K562 (cell line): ENCODE measurements at regions not wholly inside any gene's neighbourhood (a gene's known extent, or its start where the extent isn't known, plus 50 kb on each side); places are given as distances from the start of the nearest gene placed in this dataset.

ENCODE experiments used
- ADNP ChIP-seq: fragments of 200-800 bp; sonication (Bioruptor generic); IDR thresholded peaks from 2 replicates; pipeline ENCODE4 v1.6.1; 2016; ENCODE audit warnings: missing genetic modification characterization, missing compliant biosample characterization
- ARHGAP35 ChIP-seq: fragments of 450-650 bp; IDR thresholded peaks from 2 replicates; pipeline ENCODE4 v1.6.1; 2018; ENCODE audit not compliant: partially characterized antibody
- CBFA2T2 ChIP-seq: fragments of 450-650 bp; conservative IDR thresholded peaks from 2 replicates; pipeline ENCODE4 v1.6.1; 2017; ENCODE audit warnings: mild to moderate bottlenecking
- CBX5 ChIP-seq: IDR thresholded peaks from 2 replicates; pipeline ENCODE4 v1.6.1; 2014; ENCODE audit warnings: low read depth, borderline replicate concordance
- MAFF ChIP-seq: IDR thresholded peaks from 2 replicates; pipeline ENCODE4 v1.6.1; 2012; ENCODE audit warnings: low read length, improper control_type of control experiment
- MBD1 ChIP-seq: fragments of 250-450 bp; sonication (Bioruptor Pico); IDR thresholded peaks from 2 replicates; pipeline ENCODE4 v1.8.0; 2022; ENCODE audit warnings: inconsistent platforms
- NCOA1 ChIP-seq: fragments of 450-650 bp; IDR thresholded peaks from 2 replicates; pipeline ENCODE4 v1.6.1; 2016; ENCODE audit warnings: low read depth
- NR2C1 ChIP-seq, 2 experiments: fragments of 450-650 bp; IDR thresholded peaks; 2 replicates each; pipeline ENCODE4 v1.6.1; 2017; ENCODE audit warnings: mild to moderate bottlenecking in 2 of 2, antibody characterized with exemption in 1 of 2, inconsistent platforms in 1 of 2, missing compliant biosample characterization in 1 of 2, missing genetic modification characterization in 1 of 2
- PHF20 ChIP-seq: fragments of 450-650 bp; IDR thresholded peaks from 2 replicates; pipeline ENCODE4 v1.6.1; 2018; ENCODE audit not compliant: partially characterized antibody
- ZEB2 ChIP-seq: fragments of 450-650 bp; IDR thresholded peaks from 2 replicates; pipeline ENCODE4 v1.6.1; 2016
- ZKSCAN8 ChIP-seq: fragments of 200-800 bp; sonication (Bioruptor generic); IDR thresholded peaks from 2 replicates; pipeline ENCODE4 v1.6.1; 2016; ENCODE audit warnings: missing genetic modification characterization, missing compliant biosample characterization
- ZNF23 ChIP-seq: fragments of 250-450 bp; sonication (Bioruptor Pico); IDR thresholded peaks from 2 replicates; pipeline ENCODE4 v1.4.0; 2020; ENCODE audit warnings: mild to moderate bottlenecking
- ZNF280A ChIP-seq: fragments of 450-650 bp; IDR thresholded peaks from 2 replicates; pipeline ENCODE4 v1.6.1; 2018; ENCODE audit warnings: mild to moderate bottlenecking, low read depth; ENCODE audit not compliant: partially characterized antibody
- ZNF3 ChIP-seq: fragments of 250-450 bp; sonication (Bioruptor Pico); IDR thresholded peaks from 2 replicates; pipeline ENCODE4 v1.5.0; 2021; ENCODE audit warnings: mild to moderate bottlenecking, moderate library complexity

- TF ChIP-seq ZNF280A (no peak), ZNF23 (CRISPR knock-in tag) (no peak), ZEB2 (no peak), NR2C1 (IDR thresholded peaks at IDR 0.05) (no peak), NR2C1 (tag; IDR thresholded peaks at IDR 0.05) (no peak), ZKSCAN8 (CRISPR knock-in tag) (no peak), NCOA1 (no peak), PHF20 (no peak), ADNP (tag) (no peak), MBD1 (CRISPR knock-in tag) (no peak), CBX5 (no peak), ARHGAP35 (no peak), CBFA2T2 (no peak), ZNF3 (CRISPR knock-in tag) (no peak), MAFF (no peak)
These were observed 126.0 kb upstream of the LDB2 start (continued) for GRCh38 chr4:17024425-17024824.
